SU-DHL-6 (cell line): ENCODE measurements at regions not wholly inside any gene's neighbourhood (a gene's known extent, or its start where the extent isn't known, plus 50 kb on each side); places are given as distances from the start of the nearest gene placed in this dataset.

Source experiments
- EZH2phosphoT487 ChIP-seq: fragments of 200-600 bp; sonication (generic), shearing (Covaris generic); conservative IDR thresholded peaks from 2 replicates; pipeline ENCODE4 v1.6.1; 2018; ENCODE audit warnings: mild to moderate bottlenecking, antibody characterized with exemption, low read length, moderate library complexity, mixed read lengths
- TF ChIP-seq, protein P1 (sequence below): fragments of 200-600 bp; sonication (generic); IDR thresholded peaks from one replicate; pipeline ENCODE4 v1.5.1; 2017; ENCODE audit warnings: antibody characterized with exemption, mild to moderate bottlenecking, low read length, moderate library complexity; ENCODE audit not compliant: insufficient read depth, poor library complexity, severe bottlenecking

DNA sequence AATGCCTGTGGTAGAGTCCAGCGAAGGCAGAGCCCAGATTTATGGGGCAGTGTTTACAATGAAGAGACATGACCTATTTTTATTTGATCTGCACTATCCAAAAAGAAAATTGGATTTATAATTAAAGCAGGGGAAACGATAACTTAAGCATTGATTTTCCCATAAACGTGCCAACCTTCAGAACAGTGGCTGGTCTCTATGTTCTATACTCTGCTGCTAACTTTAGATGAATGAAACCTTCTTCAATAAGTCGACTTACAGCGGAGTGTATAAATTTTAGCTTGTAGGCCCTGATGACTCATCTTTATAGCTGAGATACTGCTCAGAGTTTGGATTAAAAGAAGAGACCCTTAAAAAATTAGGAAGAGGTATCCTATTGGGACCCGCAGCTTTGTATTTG is 452.6 kb downstream of the TLR4 start:
- TF ChIP-seq, protein P1, sequence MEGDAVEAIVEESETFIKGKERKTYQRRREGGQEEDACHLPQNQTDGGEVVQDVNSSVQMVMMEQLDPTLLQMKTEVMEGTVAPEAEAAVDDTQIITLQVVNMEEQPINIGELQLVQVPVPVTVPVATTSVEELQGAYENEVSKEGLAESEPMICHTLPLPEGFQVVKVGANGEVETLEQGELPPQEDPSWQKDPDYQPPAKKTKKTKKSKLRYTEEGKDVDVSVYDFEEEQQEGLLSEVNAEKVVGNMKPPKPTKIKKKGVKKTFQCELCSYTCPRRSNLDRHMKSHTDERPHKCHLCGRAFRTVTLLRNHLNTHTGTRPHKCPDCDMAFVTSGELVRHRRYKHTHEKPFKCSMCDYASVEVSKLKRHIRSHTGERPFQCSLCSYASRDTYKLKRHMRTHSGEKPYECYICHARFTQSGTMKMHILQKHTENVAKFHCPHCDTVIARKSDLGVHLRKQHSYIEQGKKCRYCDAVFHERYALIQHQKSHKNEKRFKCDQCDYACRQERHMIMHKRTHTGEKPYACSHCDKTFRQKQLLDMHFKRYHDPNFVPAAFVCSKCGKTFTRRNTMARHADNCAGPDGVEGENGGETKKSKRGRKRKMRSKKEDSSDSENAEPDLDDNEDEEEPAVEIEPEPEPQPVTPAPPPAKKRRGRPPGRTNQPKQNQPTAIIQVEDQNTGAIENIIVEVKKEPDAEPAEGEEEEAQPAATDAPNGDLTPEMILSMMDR: no peak
- no peak for TF ChIP-seq EZH2phosphoT487
